Effector CD4-positive, alpha-beta T cell (primary cell): ENCODE measurements at regions not wholly inside any gene's neighbourhood (a gene's known extent, or its start where the extent isn't known, plus 50 kb on each side); places are given as distances from the start of the nearest gene placed in this dataset.
"Not testable (repeated sequence)": the region's sequence is repeated elsewhere in the genome, so short reads cannot be mapped to it uniquely, and the experiment has no call there.

ENCODE experiments used
- DNase-seq: peaks from one replicate; pipeline ENCODE4 v3.0.0-alpha.2; 2020

DNA sequence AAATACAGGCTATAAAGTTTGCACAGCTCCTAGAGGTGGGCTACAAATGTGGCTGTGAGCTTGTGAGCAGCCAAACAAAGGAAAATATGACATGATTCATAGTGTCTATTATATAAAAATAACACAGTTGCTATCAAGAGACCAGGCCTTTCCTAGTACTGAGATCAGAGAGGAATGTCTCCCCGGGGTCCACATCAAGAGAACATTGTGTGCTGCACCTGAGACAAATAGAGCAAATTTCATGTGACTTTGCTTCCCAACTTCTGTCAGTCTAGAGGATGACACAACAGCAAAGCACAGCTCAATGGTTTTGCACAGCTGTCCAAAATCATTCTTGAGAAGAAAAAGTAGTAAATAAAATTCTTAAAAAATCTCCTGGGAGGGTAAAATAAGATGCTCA lies 297.5 kb upstream of the PRKD1 start:
- DNase-seq: no peak

DNA sequence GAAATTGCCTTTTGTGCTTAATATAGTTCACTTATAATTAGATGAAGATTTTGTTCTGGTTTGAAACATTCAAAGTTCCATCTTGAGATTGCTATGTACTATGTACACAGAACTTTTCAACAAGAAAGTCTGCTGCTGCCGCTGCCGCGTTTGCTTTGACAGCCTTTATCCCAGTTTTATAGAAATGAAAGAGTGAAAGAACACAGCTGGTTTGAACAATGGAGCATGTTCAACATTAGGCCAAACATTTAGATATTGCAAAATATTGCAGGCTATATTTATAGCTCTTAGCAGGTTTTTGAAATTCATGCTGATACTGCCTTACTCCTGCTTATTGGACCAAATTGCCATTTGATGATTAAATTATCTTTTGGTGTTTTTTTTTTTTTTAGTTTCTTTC lies 299.8 kb upstream of the PRKD1 start:
- DNase-seq: no peak

DNA sequence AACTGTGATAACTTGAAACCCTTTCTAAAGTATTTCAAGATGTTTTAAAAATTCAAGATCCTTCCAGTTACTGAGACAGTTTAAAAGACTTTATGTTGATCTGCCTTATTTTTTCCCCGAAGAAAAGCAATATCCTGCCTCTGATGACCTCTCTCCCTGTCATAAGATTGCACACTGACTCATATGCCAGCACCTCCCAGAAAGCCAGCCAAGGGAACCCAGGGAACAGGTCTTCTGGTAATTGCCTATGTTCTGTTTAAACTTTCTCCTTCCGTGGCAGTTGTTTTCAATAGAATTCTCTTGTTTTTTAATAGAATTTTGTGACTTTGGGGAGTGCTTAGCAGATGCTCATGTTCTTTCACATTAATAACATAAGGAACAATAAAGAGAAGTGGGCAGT lies 300.2 kb upstream of the PRKD1 start:
- no peak for DNase-seq

DNA sequence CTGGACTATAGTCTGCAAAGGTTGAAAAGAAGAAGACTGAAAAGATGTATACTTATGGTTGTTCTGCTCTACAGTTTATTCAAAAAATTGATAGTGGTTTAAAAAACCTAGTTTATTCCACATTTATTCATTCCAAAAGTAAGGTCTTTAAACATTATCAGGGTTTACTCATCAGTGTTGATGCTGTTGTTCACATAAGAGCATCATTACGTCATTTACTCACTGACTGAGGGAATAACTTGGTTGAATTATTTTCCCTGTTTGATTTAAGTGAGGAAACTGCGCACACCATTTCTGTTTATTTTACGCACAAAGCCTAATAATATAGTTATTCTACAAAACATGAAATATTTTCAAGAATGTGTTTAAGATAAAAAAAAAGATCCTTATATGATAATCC lies 303.1 kb upstream of the PRKD1 start:
- no peak for DNase-seq

DNA sequence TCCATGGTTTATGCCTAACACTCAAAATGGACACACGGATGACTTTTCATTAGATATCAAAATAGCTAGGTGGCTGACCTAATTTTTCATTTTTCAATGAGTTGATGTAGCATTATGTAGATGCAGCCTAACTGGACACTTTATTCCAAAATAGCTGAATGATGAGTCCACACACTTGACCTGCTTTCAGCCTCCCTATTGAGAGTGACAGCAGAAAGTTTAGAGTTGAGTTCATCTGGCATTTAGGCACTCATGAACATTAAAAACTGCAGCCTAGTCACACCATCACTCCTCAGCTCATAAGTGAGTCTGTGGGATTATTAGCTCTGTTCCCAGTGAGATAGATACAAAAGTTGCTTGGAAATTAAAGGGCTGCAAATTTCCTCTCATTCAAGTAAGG lies 307.3 kb upstream of the PRKD1 start:
- DNase-seq: no peak

DNA sequence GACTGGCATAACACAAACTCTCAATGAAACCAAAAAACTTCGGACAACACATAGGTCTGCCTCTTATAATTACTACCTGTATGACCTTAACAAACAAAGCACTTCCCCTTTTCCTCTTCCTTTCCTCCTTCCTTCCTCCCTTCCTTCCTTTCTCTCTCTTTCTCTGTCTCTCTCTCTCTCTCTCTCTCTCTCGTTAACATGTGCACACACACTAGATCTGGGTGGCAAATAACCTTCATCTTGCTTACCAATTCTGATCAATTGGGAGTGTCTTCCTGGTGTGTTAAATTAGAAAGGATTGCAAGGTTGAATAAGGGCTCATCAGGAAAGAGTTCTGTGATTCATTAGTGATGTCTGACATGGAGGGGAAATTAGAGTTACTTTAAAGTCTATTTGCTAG lies 307.8 kb upstream of the PRKD1 start:
- no peak for DNase-seq

DNA sequence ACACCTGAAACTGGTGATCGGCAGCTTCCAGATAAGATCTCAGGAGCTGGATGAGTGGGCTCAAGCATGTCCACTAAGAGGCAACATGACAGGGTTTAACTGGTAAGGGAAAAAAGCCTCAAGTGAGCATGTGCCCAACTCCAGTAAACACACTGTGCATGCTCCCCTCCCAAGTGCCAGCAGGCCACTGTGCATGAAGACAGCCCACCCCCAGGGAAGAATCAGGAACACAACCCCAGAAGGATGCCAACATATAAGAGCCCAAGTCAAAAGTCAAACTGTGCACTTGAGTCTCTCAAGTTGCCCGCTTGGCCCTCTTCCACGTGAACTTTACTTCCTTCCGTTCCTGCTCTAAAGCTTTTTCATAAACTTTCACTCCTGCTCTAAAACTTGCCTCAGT lies 311.3 kb upstream of the PRKD1 start:
- DNase-seq: no peak

DNA sequence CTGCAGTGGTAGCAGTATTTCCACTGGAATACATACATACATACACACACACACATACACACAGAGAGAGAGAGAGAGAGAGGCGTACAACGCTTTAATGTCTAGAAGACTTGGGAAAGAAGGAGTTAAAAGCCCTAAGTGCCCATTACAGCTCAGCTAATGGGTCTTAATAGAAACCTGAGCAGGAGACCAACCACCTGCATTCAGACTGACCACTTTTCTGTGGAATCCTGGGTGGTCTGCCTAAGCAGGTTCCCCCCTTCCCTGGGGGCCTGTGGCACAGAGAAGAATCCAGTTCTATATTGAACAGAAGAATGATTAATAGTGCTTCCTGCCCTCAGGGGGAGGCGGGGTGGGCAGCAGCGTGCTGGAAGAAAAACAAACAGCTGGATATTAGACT lies 312.4 kb upstream of the PRKD1 start:
- DNase-seq: no peak

DNA sequence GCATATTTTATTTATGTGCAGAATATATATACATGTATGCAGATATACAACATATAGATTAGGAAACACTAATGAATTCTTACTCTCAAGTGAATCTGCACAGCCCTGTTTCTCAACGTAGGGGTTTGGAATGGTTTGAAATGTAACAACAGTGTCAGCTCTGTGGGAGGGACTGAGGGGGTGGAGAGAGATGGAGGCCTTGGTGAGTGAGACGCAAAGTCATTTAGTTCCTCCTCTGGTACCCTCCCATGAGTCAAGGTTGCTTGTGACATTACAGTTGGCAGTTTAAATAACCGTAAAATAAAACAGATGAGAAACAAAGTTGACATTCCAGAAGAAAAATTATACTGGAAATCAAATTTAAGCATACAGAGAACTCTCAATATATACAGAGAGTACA lies 313.0 kb upstream of the PRKD1 start:
- DNase-seq: no peak

DNA sequence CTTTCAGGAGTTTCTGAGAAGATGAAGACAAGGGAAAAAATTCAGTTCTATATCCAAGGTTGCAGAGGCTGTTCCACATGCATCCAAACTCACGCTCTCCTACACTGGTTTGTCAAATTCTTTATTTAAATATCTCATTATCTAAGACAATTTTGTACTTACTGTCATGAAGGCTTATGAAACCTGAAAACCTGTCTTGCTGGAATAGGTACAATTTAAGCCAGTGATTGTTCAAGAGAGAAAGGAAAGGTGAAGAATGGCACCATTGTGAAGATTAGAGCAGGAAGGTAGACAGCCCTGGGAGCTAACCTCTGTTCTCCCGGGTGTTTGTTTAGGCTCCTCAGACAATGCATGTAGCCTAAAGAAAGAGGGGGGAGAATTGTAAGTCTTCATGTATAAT lies 315.1 kb upstream of the PRKD1 start:
- no peak for DNase-seq

DNA sequence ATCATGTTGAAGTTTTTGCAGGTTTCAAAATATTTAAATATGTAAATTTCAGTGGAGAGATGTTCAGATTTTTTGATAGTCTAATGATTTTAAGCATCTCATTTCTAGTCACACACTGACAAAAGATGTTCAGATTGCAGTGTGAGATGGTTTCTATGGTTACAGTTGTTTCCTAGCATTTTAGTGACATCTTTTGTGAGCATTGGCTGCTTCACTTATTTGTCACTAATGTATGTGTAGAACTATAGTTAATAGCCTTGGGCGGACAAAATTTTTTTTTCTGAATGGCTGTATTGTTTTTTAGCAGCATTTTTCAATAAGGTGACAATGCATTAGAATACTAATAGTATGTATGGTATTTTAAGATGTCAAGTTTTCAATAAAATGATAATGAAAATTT lies 315.6 kb upstream of the PRKD1 start:
- DNase-seq: no peak

DNA sequence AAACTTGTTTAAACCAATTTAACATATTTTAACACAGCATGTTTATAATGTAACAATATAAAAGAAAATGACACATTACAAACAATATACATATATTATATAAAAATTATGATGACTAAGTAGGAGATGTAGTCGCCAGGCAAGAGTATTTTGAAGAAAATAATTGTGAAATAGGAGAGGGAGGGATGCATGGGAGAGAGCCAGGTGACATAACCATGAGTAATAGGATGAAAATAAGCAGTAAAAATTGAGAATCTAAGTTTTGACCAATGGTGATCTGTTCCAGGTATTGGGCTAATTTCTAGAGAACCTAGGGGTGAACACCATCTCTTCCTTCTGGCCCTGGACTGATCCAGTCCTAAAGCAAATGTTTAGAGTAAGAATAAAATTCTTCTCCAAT lies 315.2 kb upstream of the G2E3 start:
- no peak for DNase-seq

DNA sequence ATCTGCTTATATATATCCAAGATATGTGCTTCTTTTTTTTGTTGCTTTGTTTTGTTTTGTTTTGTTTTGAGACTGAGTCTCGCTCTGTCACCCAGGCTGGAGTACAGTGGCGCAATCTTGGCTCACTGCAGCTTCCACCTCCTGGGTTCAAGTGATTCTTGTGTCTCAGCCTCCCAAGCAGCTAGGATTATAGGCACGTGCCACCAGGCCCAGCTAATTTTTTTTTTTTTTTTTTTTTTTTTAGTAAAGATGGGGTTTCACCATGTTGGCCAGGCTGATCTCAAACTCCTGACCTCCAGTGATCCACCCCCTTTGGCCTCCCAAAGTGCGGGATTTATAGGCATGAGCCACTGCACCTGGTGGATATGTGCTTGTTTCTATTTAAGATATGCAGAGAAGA lies 314.6 kb upstream of the G2E3 start:
- not testable (repeated sequence) for DNase-seq

DNA sequence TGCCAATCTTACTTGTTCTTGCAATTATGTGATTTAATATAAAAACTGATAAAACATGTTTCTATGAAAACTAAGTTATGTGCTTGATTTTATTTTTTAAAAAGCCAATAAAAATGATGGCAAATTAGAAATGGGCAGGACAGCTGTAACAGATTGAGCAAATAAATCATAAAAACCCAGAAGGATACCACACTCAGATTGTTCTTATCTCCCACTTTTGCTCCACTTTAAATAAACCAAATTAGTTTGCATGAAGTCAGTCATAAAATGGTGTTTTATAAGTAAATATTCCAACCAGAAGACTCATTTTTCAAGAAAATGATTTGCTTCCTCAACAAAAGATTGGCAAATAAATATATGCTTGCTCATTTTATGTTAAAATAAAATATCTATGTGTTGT lies 307.9 kb upstream of the G2E3 start:
- no peak for DNase-seq

DNA sequence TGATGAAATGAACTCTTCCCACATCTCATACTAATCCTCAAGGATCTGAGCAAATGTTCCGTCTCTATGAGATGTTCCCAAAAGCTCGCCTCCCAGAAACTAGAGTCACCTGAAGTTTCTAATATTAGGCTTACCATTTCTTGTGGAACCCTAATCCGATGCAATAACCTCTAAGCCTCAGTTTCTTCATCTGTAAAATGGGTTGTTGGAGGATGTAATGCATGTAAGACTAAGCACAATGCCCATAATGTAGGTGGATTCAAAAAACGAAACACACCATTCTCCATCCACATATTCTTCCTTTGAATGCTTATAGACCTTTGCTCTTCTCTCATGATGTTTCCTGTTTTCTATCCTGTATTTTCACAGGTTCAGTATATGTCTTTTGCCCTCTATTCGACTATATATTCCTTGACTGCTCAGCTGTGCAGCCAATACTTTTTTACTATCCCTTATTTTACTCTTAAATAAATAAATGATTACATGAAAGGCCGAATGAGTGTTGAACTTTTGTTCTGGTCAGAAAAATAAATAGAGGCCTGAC lies 307.3 kb upstream of the G2E3 start:
- DNase-seq: no peak

DNA sequence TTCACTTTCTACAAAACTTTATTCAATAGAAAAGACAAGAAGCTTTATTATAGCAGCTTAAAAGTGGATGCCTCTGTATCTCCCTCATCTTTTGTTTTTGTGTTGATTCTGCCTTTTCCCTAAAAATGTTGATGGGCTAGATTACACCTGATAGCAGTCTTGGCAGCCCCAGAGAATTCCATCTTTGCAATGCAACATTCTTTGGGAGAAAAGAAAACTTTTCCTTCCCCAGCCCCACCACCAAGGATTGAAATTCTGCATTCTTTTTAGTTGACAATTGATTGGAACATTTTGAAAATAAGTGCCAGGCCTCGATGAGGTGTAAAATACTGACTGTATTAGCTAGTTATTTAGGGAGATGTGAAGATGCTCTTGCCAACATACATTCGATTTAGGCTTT lies 306.8 kb upstream of the G2E3 start:
- DNase-seq: no peak

DNA sequence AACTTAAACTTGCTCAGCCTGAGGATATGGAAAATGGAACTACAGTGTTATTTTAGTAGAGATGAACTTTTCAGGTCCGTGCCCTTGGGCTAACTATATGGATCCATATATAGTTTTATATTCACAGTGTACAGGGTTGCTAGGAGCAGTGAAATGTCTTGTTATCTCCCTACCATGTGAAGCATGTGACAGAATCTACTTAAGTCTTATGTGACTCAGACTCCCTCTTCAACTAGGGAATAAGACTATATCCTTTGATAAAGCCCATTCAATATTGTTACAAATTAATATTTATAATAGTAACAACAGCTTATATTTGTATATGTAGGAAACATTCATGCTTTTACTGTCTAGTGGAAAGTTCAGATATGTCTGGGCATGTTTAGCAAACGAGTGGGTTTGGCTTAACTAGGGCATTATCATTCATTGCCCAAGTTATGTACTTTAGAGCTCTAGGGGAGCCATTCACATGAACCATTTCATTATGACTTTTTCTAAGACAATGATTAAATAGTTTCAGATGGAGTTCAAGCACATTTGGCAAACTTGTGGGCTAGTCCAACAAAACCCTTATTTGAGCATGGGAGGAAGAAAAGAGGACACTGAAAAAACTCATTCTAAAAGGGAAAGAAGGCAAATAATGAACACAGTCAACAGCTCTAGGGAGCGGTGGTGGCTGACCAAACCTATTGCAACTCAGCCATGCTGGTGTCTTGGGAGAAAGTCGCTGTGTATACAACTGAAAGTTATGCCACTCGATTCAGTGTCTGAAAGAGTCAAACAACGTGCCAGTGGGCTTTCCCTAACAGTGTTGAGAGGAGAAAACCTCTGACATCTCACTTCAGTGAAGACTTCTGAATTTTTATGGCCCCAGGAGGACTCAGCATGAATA lies 305.9 kb upstream of the G2E3 start:
- DNase-seq: no peak

DNA sequence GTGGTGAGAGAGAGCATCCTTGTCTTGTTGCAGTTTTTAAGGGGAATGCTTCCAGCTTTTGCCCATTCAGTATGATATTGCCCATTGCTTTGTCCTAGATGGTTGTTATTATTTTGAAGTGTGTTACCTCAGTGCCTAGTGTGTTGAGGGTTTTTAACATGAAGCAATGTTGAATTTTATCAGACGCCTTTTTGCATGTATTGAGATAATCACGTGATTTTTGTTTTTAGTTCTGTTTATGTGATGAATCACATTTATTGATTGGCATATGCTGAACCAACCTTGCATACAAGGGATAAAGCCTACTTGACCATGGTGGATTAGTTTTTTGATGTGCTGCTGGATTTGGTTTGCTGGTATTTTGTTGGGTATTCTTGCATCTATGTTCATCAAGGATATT lies 302.3 kb upstream of the G2E3 start:
- no peak for DNase-seq

DNA sequence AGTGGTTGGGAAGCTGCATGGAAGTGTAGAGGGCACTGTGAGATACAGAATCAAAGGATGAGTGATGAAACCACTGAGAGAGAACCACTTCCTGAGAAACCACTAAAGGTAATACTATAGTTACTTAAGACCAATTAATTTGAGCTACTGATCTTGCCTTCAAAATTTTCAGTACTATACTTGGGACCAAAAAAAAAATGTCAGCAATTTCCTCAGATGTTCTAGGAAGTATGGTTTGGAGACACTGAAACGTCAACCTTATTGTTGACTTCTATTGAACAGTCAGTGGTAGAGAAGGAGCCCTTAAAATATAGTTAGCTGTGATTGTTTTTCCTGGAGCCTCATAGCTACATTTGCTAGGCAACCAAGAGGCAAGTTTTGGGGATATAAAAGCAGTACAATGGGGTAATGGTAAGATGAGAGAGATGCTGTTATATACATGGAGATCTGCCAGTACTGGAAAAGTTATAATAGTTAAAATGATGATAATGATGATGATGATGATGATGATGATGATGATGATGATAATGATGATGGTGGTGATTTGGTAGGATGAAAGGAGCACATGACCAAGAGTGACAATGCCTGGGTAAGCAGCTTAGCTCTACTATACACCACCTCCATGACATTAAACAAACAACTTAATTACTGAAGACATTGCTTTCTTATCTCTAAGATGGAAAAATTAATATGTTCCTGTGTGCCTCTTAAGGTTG lies 300.9 kb upstream of the G2E3 start:
- no peak for DNase-seq

DNA sequence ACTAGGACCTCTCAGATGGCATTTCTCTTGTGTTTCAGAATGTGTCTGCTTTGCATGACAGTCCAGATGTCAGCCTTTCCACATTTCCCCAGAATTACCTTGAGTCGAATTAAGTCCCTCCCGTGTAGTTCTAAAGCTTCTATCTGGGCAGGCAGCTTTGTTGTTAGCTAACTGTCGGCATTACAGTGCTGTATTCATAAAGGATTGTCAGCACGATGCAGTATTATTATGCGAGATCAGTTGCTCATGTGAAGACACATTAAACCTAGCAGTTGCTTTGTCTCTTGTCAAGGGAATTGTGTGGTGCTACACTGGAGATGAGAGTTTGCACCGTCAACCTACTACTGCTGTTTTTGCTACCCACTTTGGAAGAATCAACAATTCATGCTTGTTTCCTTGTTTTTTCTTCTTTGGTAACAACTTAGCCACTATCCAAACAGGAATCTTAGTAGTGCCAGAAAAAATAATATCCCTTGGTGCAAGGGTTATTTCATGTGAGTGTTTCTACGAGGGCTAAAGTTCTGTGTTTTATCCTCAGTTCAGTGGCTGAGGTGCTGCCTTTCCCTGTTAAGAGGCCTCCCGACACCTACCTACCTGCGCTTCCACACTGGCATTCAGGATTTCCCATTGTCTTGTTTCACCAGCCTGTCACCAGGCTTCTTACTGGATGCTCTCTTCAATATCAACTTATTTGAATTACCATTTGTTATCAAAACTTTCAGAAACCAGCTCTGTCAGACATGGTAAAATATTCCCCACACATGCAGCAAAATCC lies 297.9 kb upstream of the G2E3 start:
- no peak for DNase-seq

DNA sequence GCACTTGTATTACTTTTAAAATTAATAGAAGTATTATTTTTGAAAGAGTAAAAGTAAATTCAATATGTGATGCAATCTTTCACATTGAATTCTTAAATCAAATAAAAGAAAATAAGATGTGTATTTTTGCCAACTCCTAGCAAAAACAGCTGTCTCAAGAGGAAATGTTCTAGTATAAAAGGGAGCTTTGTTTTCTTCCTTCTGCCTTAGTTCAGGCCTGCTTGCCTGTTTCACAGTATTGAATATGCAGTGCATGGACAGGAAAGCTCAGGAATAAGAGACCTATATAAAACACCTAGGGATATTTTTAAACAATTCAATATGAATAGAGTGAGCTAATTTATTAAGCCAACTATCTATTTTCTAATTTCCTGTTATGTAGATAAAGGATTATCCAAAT lies 294.8 kb upstream of the G2E3 start:
- no peak for DNase-seq

DNA sequence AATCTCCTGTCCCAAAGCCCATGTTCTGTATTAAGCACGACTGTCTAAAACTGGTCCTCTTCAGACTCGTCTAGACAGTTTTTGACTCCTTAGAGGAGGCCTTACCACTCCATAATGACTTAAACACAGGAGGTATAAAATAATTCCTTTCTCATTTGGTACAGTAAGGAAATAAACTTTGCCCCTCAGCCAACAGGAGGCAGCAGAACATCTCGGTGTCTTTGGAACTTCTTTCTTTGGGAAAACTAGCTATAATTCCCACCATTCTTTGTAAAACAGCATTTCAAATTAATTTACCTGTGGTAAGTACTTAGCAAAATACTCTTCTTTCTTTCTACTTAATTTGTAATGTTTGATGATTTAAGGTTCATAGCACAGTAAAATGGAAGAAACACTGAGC lies 292.7 kb upstream of the G2E3 start:
- no peak for DNase-seq

DNA sequence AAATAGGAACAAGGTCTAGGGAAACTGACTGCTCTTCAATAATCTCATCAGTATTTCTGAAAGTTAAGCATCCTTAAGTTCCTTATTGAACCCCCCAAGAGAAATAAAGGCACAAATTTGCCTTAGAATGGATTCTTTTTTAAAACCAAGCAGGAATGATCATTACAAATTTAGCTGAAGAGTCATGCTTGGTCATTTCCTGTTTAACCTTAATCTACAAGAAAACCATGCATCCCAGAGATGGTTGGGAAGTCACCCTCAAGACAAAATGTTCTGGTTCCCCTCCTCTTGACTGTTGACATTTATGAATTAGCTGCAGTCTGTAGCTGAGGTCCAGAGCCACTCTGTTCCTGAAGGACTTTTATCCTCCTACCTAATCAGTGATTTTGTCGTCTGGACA lies 291.8 kb upstream of the G2E3 start:
- no peak for DNase-seq
